ENCODE measurements at regions not wholly inside any gene's neighbourhood (a gene's known extent, or its start where the extent isn't known, plus 50 kb on each side); places are given as distances from the start of the nearest gene placed in this dataset.

DNA sequence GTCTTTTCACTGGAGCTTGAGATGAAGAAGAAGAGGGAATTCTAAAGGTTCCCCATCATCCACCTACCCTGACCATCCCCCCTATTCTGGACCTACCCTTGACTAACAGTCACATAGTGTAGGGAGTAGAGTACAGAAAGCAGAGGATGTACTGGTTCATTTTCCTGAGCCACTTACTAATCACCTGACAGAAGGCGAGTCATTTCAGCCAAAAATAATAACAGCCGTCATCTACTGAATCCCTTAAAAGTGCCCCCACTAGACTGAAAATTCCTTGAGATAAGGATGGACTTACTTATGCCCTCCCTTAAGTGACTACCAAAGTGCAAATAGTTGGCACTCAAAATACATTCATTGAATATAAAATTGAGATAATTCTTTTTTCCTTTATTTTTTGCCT lies 112.2 kb downstream of the FOXD1 start:
- POLR2A ChIA-PET, result no interaction called here

DNA sequence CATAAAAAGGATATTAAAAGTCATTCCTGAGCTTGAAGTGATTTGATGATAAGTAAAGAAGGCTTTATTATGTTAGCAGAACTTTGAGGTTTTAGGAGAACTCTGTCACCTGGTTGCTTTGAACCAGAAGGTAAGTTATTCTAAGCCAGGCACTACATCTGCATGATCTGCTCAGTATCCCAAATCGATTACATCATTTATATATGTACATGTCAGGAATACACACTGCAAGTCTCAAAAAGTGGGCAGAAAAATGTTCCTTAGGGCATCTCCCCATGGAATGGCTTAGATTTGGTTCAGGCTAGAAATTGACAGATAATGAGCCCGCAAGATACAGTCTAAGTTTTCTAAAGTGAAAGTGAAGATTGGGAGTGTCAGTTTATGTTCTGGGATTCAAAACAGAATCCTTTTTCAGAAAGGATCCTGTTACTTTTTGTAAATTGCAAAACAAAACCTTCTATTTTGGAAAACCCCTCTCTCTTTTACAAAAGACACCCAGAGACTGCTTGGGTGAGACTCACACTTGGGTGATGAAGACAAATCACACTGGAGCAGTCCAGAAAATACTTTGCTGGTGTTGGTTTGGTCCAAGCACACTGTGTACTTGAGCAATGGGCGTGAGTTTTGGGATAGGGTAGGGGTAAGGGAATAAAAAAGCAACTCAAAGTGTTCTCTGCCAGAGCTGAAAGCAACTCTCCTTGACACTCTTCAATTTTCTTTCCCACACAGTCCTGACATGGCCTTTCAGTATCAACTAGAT lies 114.5 kb downstream of the FOXD1 start:
- dilution Hi-C loops (cut with MboI; ENCODE audit: extremely low pct_ligation_motif_present, low sequenced_read_pairs), result no loop called here
- no peaks in the 10 kb centered on the region for H3K9me3 ChIP-seq (replicated peaks; ENCODE audit: control insufficient read depth, insufficient read depth, low read length)
- FAIRE-seq (no peak), DNase-seq (ENCODE audit: low read depth, low spot score) (no peak)
- POLR2A ChIA-PET, result no interaction called here
- BruUV-seq (replicated peaks), result no TSS peak
- intact Hi-C loops (cut with micrococcal nuclease), result no loop called here
- peaks cover 42 to 87% of the 10 kb centered on the region in 2 experiments for H3K27me3 ChIP-seq (ENCODE audit: control insufficient read depth in 2 of 2, insufficient read depth in 2 of 2, low read length in 2 of 2)
- TF ChIP-seq, protein P1, sequence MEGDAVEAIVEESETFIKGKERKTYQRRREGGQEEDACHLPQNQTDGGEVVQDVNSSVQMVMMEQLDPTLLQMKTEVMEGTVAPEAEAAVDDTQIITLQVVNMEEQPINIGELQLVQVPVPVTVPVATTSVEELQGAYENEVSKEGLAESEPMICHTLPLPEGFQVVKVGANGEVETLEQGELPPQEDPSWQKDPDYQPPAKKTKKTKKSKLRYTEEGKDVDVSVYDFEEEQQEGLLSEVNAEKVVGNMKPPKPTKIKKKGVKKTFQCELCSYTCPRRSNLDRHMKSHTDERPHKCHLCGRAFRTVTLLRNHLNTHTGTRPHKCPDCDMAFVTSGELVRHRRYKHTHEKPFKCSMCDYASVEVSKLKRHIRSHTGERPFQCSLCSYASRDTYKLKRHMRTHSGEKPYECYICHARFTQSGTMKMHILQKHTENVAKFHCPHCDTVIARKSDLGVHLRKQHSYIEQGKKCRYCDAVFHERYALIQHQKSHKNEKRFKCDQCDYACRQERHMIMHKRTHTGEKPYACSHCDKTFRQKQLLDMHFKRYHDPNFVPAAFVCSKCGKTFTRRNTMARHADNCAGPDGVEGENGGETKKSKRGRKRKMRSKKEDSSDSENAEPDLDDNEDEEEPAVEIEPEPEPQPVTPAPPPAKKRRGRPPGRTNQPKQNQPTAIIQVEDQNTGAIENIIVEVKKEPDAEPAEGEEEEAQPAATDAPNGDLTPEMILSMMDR (IDR thresholded peaks at IDR 0.05; ENCODE audit: extremely low read depth in 1 of 2, insufficient read depth in 1 of 2, low read depth in 1 of 2, low read length in 2 of 2), result no peak
- TF ChIP-seq POLR2AphosphoS5 (IDR thresholded peaks at IDR 0.05; ENCODE audit: insufficient read depth, low read depth, low read length) (no peak), EZH2 (IDR thresholded peaks at IDR 0.05; ENCODE audit: borderline replicate concordance, low read depth, low read length, severe bottlenecking) (no peak)
- TF ChIP-seq, protein P2, sequence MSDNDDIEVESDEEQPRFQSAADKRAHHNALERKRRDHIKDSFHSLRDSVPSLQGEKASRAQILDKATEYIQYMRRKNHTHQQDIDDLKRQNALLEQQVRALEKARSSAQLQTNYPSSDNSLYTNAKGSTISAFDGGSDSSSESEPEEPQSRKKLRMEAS (IDR thresholded peaks at IDR 0.05; ENCODE audit: insufficient read depth, insufficient read length), result no peak
- no peaks in the 10 kb centered on the region for H3K9me1 ChIP-seq (replicated peaks; ENCODE audit: control insufficient read depth, extremely low read depth, insufficient read depth, low read length)
- no peak overlapping the region for H3K9ac ChIP-seq (replicated peaks; ENCODE audit: extremely low read depth, insufficient read depth, low read length)
- no peak overlapping the region for H3K4me2 ChIP-seq (ENCODE audit: insufficient read depth, low read length)
- H4K20me1 ChIP-seq (replicated peaks; ENCODE audit: control insufficient read depth, extremely low read depth, insufficient read depth, low read length), result no peaks in the 10 kb centered on the region
- H3K79me2 ChIP-seq (ENCODE audit: control insufficient read depth, insufficient read depth, low read length), result no peaks in the 10 kb centered on the region
- CTCF ChIA-PET, result no interaction called here
- H3K4me3 ChIP-seq (replicated peaks in 1 of 3; ENCODE audit: insufficient read depth in 1 of 3, low read depth in 1 of 3, low read length in 3 of 3), result no peak overlapping the region
- H3K36me3 ChIP-seq (ENCODE audit: control insufficient read depth in 2 of 2, extremely low read depth in 1 of 2, insufficient read depth in 2 of 2, low read length in 2 of 2), result no peaks in the 10 kb centered on the region
- no peak overlapping the region for H3K27ac ChIP-seq (ENCODE audit: insufficient read depth, low read depth, low read length)
- no peaks in the 10 kb centered on the region for H3K4me1 ChIP-seq (ENCODE audit: control insufficient read depth, extremely low read depth, insufficient read depth, low read length)
- no peak overlapping the region for H2AFZ ChIP-seq (ENCODE audit: low read depth, low read length)

More for the DNA sequence above, 112.2 kb downstream of the FOXD1 start:
- Histone ChIP-seq H3K36me3 (ENCODE audit: control insufficient read depth in 2 of 2, extremely low read depth in 1 of 2, insufficient read depth in 2 of 2, low read length in 2 of 2) (no peaks in the 10 kb centered on the region), H3K4me2 (ENCODE audit: insufficient read depth, low read length) (no peak overlapping the region), H3K79me2 (ENCODE audit: control insufficient read depth, insufficient read depth, low read length) (no peaks in the 10 kb centered on the region), H2AFZ (ENCODE audit: low read depth, low read length) (no peak overlapping the region), H3K4me1 (ENCODE audit: control insufficient read depth, extremely low read depth, insufficient read depth, low read length) (no peaks in the 10 kb centered on the region), H3K4me3 (replicated peaks in 1 of 3; ENCODE audit: insufficient read depth in 1 of 3, low read depth in 1 of 3, low read length in 3 of 3) (no peak overlapping the region), H3K9me1 (replicated peaks; ENCODE audit: control insufficient read depth, extremely low read depth, insufficient read depth, low read length) (no peaks in the 10 kb centered on the region), H4K20me1 (replicated peaks; ENCODE audit: control insufficient read depth, extremely low read depth, insufficient read depth, low read length) (no peaks in the 10 kb centered on the region), H3K27ac (ENCODE audit: insufficient read depth, low read depth, low read length) (no peak overlapping the region), H3K27me3 (ENCODE audit: control insufficient read depth in 2 of 2, insufficient read depth in 2 of 2, low read length in 2 of 2) (peaks cover 52 to 87% of the 10 kb centered on the region in 2 experiments), H3K9me3 (replicated peaks; ENCODE audit: control insufficient read depth, insufficient read depth, low read length) (no peaks in the 10 kb centered on the region), H3K9ac (replicated peaks; ENCODE audit: extremely low read depth, insufficient read depth, low read length) (no peak overlapping the region)
- FAIRE-seq, result no peak
- dilution Hi-C loops (cut with MboI; ENCODE audit: extremely low pct_ligation_motif_present, low sequenced_read_pairs) (no loop called here), intact Hi-C loops (cut with micrococcal nuclease) (no loop called here)
- no TSS peak for BruUV-seq (replicated peaks)
- TF ChIP-seq GATA2 (IDR thresholded peaks at IDR 0.05; ENCODE audit: insufficient read depth, insufficient read length, low read depth, low read length) (no peak), POLR2A (IDR thresholded peaks at IDR 0.05; ENCODE audit: low read depth, low read length) (no peak)
- no peak for DNase-seq (ENCODE audit: low read depth, low spot score)
- CTCF ChIA-PET, result interaction anchor here (1.6 kb wide), 1 partner anchor 120 kb away, joined by 3 read pairs; no protein-coding TSS in a partner anchor
